ENCODE measurements at regions not wholly inside any gene's neighbourhood (a gene's known extent, or its start where the extent isn't known, plus 50 kb on each side); places are given as distances from the start of the nearest gene placed in this dataset.

DNA sequence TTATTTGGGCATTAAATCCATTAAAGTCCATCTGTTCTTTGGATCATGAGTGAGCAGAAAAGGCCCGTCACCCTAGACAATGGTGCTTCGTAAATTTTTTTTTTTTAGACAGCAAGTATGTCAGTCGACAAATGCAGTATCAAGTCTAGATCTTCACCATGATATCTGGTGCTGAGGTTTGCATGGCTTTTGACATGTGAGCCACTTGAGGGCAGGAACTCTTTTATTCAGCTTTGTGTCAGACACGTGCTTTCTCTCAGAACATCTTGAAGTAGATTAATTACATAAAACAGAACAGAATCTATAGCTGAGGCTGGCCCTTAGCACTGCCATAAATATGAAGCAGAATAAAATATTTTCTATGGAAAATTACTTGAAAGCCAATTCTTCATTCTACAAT, 62.9 kb upstream of the CARD18 start:
- Histone ChIP-seq H3K27ac (no peak overlapping the region), H3K9me3 (no peaks in the 10 kb centered on the region), H3K4me3 (no peak overlapping the region), H3K27me3 (ENCODE audit: low read depth) (no peaks in the 10 kb centered on the region), H3K4me1 (no peaks in the 10 kb centered on the region), H3K36me3 (no peaks in the 10 kb centered on the region)
- intact Hi-C loops (cut with DNase I) = no loop called here
- no peak for DNase-seq
- ATAC-seq = no peak
- TF ChIP-seq, protein P1, sequence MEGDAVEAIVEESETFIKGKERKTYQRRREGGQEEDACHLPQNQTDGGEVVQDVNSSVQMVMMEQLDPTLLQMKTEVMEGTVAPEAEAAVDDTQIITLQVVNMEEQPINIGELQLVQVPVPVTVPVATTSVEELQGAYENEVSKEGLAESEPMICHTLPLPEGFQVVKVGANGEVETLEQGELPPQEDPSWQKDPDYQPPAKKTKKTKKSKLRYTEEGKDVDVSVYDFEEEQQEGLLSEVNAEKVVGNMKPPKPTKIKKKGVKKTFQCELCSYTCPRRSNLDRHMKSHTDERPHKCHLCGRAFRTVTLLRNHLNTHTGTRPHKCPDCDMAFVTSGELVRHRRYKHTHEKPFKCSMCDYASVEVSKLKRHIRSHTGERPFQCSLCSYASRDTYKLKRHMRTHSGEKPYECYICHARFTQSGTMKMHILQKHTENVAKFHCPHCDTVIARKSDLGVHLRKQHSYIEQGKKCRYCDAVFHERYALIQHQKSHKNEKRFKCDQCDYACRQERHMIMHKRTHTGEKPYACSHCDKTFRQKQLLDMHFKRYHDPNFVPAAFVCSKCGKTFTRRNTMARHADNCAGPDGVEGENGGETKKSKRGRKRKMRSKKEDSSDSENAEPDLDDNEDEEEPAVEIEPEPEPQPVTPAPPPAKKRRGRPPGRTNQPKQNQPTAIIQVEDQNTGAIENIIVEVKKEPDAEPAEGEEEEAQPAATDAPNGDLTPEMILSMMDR (IDR thresholded peaks at IDR 0.05) = no peak

DNA sequence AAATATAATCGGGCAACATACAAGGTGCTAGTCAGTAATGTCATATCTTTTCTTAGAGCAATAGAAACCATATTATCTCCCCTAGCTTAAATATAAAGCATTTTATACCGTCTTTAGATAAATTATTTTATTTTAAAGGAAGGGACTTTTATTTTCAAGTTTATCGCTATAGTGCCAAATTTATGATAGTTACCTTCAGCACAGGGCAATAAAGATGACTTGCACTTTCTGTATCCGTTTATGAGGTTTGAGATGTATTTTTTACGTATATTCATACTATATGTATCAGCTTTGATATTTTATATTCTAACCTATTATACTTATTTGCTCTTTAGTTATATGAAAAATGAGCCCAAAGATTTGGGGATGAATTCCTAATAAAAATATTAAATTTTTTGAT, 61.6 kb upstream of the CARD18 start:
- Histone ChIP-seq H3K27ac (no peak overlapping the region), H3K27me3 (ENCODE audit: low read depth) (no peaks in the 10 kb centered on the region), H3K9me3 (no peaks in the 10 kb centered on the region), H3K36me3 (no peaks in the 10 kb centered on the region), H3K4me1 (no peaks in the 10 kb centered on the region), H3K4me3 (no peak overlapping the region)
- intact Hi-C loops (cut with DNase I) = no loop called here
- DNase-seq (no peak), ATAC-seq (no peak)
- TF ChIP-seq, protein P1 (IDR thresholded peaks at IDR 0.05) = no peak

DNA sequence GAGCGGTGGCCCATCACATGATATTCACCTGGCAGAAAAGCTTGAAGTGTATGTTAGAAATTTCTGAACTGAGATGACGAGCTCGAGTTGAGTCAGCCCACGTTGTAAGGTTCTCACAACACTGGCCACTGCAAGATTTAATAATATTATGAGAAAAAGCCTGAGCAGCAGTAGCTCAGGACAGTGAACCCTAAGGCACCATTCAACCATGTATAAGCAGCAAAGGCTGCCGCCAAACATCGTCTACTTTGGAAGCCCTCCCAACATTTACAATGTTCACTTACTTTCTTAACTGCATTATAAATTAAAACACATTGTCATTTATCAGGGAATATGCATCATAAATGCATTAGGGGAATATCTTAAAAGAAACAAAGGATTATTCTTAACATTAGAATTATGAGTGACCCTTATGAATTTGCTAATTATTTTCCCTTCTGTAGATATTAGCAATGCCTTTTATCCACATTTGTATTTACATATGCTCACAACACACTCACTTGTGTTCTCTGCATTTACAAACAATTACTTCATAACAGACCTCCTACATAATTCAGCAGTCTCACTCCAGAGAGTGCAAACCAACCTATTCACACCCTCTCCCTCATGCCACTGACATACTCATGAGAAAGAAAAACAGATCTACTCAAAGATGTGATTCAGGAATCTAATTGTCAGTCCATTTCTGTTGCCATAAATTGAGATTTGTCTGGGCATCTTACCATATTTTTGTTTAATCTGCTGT, 57.7 kb upstream of the CARD18 start:
- no peak for ATAC-seq
- TF ChIP-seq, protein P1 (IDR thresholded peaks at IDR 0.05) = no peak
- intact Hi-C loops (cut with DNase I) = no loop called here

DNA sequence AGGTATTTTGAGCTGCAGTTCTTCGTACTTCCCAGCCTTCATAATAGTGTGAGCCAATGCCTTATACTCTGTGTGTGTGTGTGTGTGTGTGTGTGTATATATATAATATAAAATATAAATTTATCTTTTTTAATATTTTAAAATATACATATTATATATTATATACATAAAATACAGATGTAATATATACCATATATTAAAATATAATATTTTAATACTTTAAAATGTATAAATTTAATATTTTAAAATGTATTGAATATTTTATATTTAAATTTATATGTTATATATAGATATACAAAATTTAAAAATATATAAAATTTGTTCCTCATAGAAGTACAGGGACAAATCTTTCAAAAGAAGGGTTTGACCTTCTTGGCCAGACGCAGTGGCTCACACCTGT, 53.7 kb upstream of the CARD18 start:
- Histone ChIP-seq H3K27ac (no peak overlapping the region), H3K4me3 (no peak overlapping the region), H3K4me1 (no peaks in the 10 kb centered on the region), H3K9me3 (no peaks in the 10 kb centered on the region), H3K36me3 (no peaks in the 10 kb centered on the region), H3K27me3 (ENCODE audit: low read depth) (no peaks in the 10 kb centered on the region)
- no peak for DNase-seq
- TF ChIP-seq, protein P1 (IDR thresholded peaks at IDR 0.05) = no peak
- intact Hi-C loops (cut with DNase I) = no loop called here
- ATAC-seq = no peak

More for the DNA sequence above, 57.7 kb upstream of the CARD18 start:
- no peak overlapping the region for H3K27ac ChIP-seq
- no peaks in the 10 kb centered on the region for H3K27me3 ChIP-seq (ENCODE audit: low read depth)
- no peaks in the 10 kb centered on the region for H3K36me3 ChIP-seq
- DNase-seq = no peak
- no peaks in the 10 kb centered on the region for H3K4me1 ChIP-seq
- H3K9me3 ChIP-seq = no peaks in the 10 kb centered on the region
- no peak overlapping the region for H3K4me3 ChIP-seq

DNA sequence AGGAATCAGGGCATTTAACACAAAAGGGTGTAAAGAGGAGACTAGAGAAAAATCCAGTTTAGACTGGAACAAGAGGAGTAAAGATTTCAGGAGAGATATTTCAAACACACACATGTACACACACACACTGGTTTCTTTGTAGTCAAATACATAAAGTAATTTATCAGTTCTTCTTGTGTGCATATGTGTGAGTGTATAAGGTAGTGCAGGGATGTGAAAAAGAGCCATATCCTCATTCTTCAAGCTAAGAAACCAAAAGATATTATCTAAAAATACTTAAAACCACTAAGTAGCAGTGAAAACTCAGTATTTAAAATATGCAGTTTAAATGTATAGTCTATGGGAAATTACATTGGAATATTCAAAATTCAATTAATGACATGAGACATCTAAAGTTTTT, 52.5 kb upstream of the CARD18 start:
- intact Hi-C loops (cut with DNase I) = no loop called here
- Histone ChIP-seq H3K9me3 (no peaks in the 10 kb centered on the region), H3K27me3 (ENCODE audit: low read depth) (no peaks in the 10 kb centered on the region), H3K4me1 (no peaks in the 10 kb centered on the region), H3K27ac (no peak overlapping the region), H3K36me3 (no peaks in the 10 kb centered on the region), H3K4me3 (no peak overlapping the region)
- ATAC-seq = no peak
- no peak for DNase-seq
- TF ChIP-seq, protein P1 (IDR thresholded peaks at IDR 0.05) = no peak

All from lower lobe of right lung (tissue), 2 donors.